Gastroesophageal sphincter (tissue), 4 donors: ENCODE measurements at regions not wholly inside any gene's neighbourhood (a gene's known extent, or its start where the extent isn't known, plus 50 kb on each side); places are given as distances from the start of the nearest gene placed in this dataset.

ENCODE experiments used
- ATAC-seq: fragments of 150-250 bp; one replicate; pipeline ENCODE4 v1.9.1; 2016; ENCODE audit warnings: mild to moderate bottlenecking, moderate library complexity
- H3K27ac ChIP-seq, 4 donors: fragments of 200-600 bp; sonication (generic) in 3 of 4; 1 replicate in 3 of 4; 2 replicates in 1 of 4; pipeline ENCODE4 v1.5.1; 2016 to 2019
- H3K27me3 ChIP-seq: fragments of 200-600 bp; sonication (generic); one replicate; pipeline ENCODE4 v1.5.1; 2019
- H3K36me3 ChIP-seq, 2 donors: fragments of 200-600 bp; sonication (generic); one replicate each; pipeline ENCODE4 v1.5.1; 2019; ENCODE audit warnings: control low read depth in 1 of 2
- H3K4me1 ChIP-seq, 3 donors: fragments of 200-600 bp; sonication (generic); 1 replicate in 2 of 3; 2 replicates in 1 of 3; pipeline ENCODE4 v1.5.1; 2016 to 2019; ENCODE audit warnings: control low read depth in 2 of 3
- H3K4me3 ChIP-seq, 2 donors: fragments of 200-600 bp; sonication (generic); one replicate each; pipeline ENCODE4 v1.5.1; 2019; ENCODE audit warnings: mild to moderate bottlenecking in 1 of 2, moderate library complexity in 1 of 2
- H3K9me3 ChIP-seq, 3 donors: fragments of 200-600 bp; sonication (generic); one replicate each; pipeline ENCODE4 v1.5.1; 2017 to 2019; ENCODE audit warnings: control low read depth in 2 of 3
- EP300 ChIP-seq: sonication (generic); formaldehyde crosslinking; IDR thresholded peaks from one replicate; pipeline ENCODE4 v1.6.1; 2017; ENCODE audit warnings: antibody characterized with exemption, mild to moderate bottlenecking
- POLR2A ChIP-seq, 2 donors: fragments of 450-650 bp; IDR thresholded peaks; one replicate each; pipeline ENCODE4 v1.6.1; 2017; ENCODE audit warnings: antibody characterized with exemption in 2 of 2, mild to moderate bottlenecking in 2 of 2, moderate library complexity in 1 of 2
- POLR2AphosphoS5 ChIP-seq: sonication (generic); formaldehyde crosslinking; IDR thresholded peaks from one replicate; pipeline ENCODE4 v1.6.1; 2017; ENCODE audit warnings: antibody characterized with exemption
- WGBS, 2 donors: methylation state at CpG; one replicate each; pipeline ENCODE4 v1.1.5; 2018; ENCODE audit warnings: low coverage in 1 of 2; 5-methylcytosine and 5-hydroxymethylcytosine counted together
- TF ChIP-seq, protein P1 (sequence below), 4 experiments: fragments of 200-600 bp in 2 of 4; fragments of 450-650 bp in 2 of 4; sonication (generic) in 1 of 4; IDR thresholded peaks; one replicate each; pipeline ENCODE4 v1.5.1; 2017 to 2019; ENCODE audit warnings: antibody characterized with exemption in 4 of 4, mild to moderate bottlenecking in 2 of 4, moderate library complexity in 2 of 4

DNA sequence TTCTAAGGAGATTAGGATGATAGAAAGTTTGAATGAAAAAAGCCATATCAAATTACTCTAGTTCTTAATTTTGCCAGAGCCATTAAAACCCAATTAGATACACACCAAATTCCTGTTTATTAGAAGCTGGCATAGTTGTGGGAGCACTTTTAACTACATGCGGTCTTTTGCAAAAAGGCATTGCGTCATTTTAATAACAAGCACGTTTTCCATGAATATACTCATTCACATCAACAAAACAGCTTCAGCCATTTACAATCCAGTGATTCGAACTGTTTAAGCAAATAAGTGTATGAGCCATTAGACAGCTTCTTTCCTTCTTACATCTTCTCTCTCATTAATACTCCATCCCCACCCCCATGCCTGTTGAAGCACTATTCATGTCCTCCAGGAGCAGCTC, 109.5 kb upstream of the EOLA2 start:
- no peaks in the 10 kb centered on the region for H3K36me3 ChIP-seq
- H3K27ac ChIP-seq, result no peak overlapping the region
- no peak for ATAC-seq
- TF ChIP-seq POLR2AphosphoS5, result no peak
- H3K4me1 ChIP-seq, result no peaks in the 10 kb centered on the region
- no peaks in the 10 kb centered on the region for H3K27me3 ChIP-seq
- H3K4me3 ChIP-seq, result no peak overlapping the region
- WGBS, 2 donors, result 73 to 75% methylated on average over 4 of the region's 4 CpGs
- H3K9me3 ChIP-seq, result no peaks in the 10 kb centered on the region

DNA sequence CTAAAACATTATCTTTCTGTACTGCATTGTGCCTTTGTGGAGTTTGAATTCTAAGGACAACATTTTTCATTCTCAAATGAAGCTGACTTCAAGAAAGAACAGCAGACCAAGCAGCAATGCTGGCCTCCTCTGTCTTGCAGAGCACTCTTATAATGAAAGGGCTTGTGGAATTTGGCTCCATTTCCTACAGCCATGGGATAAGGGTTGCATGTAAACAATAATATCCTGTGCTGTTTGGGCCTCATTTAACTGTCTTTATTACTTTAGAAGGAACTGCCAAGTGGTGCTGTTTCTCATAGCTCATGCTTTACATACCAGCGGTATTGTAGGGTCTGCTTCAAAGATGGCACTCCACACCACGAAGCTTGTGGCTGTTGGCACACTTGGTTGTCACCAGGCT, 111.4 kb upstream of the EOLA2 start:
- Histone ChIP-seq H3K4me1 (no peaks in the 10 kb centered on the region), H3K36me3 (no peaks in the 10 kb centered on the region), H3K9me3 (no peaks in the 10 kb centered on the region), H3K27me3 (no peaks in the 10 kb centered on the region), H3K4me3 (no peak overlapping the region), H3K27ac (no peak overlapping the region)
- 64% methylated on average over 2 of the region's 2 CpGs; no CpG with 5 or more reads in 1 of the 2 donors for WGBS, 2 donors
- TF ChIP-seq, protein P1, sequence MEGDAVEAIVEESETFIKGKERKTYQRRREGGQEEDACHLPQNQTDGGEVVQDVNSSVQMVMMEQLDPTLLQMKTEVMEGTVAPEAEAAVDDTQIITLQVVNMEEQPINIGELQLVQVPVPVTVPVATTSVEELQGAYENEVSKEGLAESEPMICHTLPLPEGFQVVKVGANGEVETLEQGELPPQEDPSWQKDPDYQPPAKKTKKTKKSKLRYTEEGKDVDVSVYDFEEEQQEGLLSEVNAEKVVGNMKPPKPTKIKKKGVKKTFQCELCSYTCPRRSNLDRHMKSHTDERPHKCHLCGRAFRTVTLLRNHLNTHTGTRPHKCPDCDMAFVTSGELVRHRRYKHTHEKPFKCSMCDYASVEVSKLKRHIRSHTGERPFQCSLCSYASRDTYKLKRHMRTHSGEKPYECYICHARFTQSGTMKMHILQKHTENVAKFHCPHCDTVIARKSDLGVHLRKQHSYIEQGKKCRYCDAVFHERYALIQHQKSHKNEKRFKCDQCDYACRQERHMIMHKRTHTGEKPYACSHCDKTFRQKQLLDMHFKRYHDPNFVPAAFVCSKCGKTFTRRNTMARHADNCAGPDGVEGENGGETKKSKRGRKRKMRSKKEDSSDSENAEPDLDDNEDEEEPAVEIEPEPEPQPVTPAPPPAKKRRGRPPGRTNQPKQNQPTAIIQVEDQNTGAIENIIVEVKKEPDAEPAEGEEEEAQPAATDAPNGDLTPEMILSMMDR (IDR thresholded peaks at IDR 0.05), result no peak
- TF ChIP-seq EP300, result no peak
- ATAC-seq, result no peak

DNA sequence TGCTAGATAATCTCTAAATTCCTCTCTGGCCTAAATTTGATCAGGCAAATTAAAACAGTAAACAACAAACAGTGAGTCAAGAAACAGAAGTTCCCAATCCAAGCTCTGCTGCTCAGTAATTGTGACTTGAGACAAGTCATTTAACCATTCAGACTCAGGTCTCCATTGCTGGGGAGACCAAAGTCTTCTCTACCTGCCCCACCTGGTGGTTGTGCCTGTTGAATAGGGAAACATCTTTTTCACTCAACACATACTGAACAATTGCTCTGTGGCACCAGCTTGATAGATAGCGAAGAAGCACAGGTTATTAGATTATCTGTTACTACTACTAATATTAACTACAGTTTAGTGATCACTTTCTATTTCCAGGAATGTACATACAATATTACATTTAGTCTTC, 112.1 kb upstream of the EOLA2 start:
- no peak overlapping the region for H3K27ac ChIP-seq
- no peak for ATAC-seq
- H3K36me3 ChIP-seq, result no peaks in the 10 kb centered on the region
- 86% methylated on average over 1 of the region's 1 CpG; no CpG with 5 or more reads in 1 of the 2 donors for WGBS, 2 donors
- no peaks in the 10 kb centered on the region for H3K9me3 ChIP-seq
- H3K4me1 ChIP-seq, result no peaks in the 10 kb centered on the region
- no peaks in the 10 kb centered on the region for H3K27me3 ChIP-seq
- TF ChIP-seq, protein P1 (IDR thresholded peaks at IDR 0.05), result no peak
- TF ChIP-seq POLR2AphosphoS5, result no peak
- TF ChIP-seq EP300, result no peak
- TF ChIP-seq POLR2A (IDR thresholded peaks at IDR 0.05), result no peak
- no peak overlapping the region for H3K4me3 ChIP-seq

DNA sequence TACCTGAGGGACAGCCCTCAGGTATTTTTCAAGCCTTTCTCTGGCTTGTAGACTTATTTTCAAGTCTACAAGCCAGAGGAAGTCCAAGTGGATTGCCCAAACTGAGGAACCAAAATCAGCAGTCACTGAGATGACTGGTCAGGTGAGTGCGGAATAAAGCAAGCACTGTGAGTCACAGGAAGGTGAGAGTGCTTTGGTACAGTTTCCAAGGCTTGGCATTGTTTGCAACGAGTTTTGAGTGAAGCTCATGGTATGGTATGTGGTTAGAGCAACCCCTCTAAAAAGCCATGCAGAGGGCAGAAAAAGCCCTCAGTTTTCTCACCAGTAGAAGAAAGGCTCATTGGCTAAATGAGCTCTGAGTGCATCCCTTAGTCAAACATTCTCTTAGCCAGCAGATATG, 112.8 kb upstream of the EOLA2 start:
- H3K36me3 ChIP-seq, result no peaks in the 10 kb centered on the region
- ATAC-seq, result no peak
- 20% methylated on average over 1 of the region's 2 CpGs; no CpG with 5 or more reads in 1 of the 2 donors for WGBS, 2 donors

DNA sequence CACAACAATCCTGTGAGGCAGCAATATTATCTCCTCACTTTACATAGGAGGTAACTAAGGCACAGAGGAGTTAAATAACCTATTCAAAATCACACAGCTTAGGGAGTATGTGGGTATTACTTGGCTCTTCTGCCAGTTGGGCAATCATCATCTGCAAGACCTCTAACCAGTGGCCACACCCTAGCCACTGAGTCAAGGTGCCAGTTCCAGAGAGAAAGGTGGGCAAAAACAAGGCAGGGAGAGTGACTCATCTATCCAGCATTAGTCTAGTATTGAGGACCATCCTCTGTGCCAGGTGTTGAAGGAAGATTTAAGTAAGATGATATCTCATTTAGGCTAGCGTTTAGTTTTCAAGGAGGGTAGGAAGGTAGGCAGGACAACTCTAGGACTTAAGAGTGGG, 113.9 kb upstream of the EOLA2 start:
- no peaks in the 10 kb centered on the region for H3K9me3 ChIP-seq
- TF ChIP-seq EP300 (no peak), POLR2A (IDR thresholded peaks at IDR 0.05) (no peak), POLR2AphosphoS5 (no peak)
- TF ChIP-seq, protein P1 (IDR thresholded peaks at IDR 0.05), result no peak

More for the DNA sequence above, 112.8 kb upstream of the EOLA2 start:
- Histone ChIP-seq H3K9me3 (no peaks in the 10 kb centered on the region), H3K4me1 (no peaks in the 10 kb centered on the region), H3K27ac (no peak overlapping the region), H3K27me3 (no peaks in the 10 kb centered on the region), H3K4me3 (no peak overlapping the region)
- TF ChIP-seq POLR2A (IDR thresholded peaks at IDR 0.05) (no peak), EP300 (no peak), POLR2AphosphoS5 (no peak)
- TF ChIP-seq, protein P1 (IDR thresholded peaks at IDR 0.05), result no peak

More for the DNA sequence above, 113.9 kb upstream of the EOLA2 start:
- Histone ChIP-seq H3K27me3 (no peaks in the 10 kb centered on the region), H3K36me3 (no peaks in the 10 kb centered on the region), H3K4me1 (no peaks in the 10 kb centered on the region), H3K4me3 (no peak overlapping the region), H3K27ac (no peak overlapping the region)
- WGBS, 2 donors, result 57% methylated on average over 1 of the region's 1 CpG; no CpG with 5 or more reads in 1 of the 2 donors
- no peak for ATAC-seq
